ENCODE measurements at regions not wholly inside any gene's neighbourhood (a gene's known extent, or its start where the extent isn't known, plus 50 kb on each side); places are given as distances from the start of the nearest gene placed in this dataset.

- Histone ChIP-seq H2AFZ (no peak overlapping the region), H3K79me2 (replicated peaks; ENCODE audit: insufficient read depth) (no peaks in the 10 kb centered on the region), H3K9me2 (ENCODE audit: insufficient read depth) (no peaks in the 10 kb centered on the region), H3K27ac (ENCODE audit: low read depth) (no peak overlapping the region), H3K4me1 (ENCODE audit: insufficient read depth) (peaks cover 7% of the 10 kb centered on the region; the same call in 1 of the 2 replicates), H4K20me1 (replicated peaks; ENCODE audit: insufficient read depth) (no peaks in the 10 kb centered on the region), H3K36me3 (ENCODE audit: insufficient read depth) (no peaks in the 10 kb centered on the region), H3K27me3 (ENCODE audit: insufficient read depth) (no peaks in the 10 kb centered on the region), H3K4me2 (no peak overlapping the region), H3K4me3 (no peak overlapping the region), H3F3A (replicated peaks; ENCODE audit: low read depth) (no peaks in the 10 kb centered on the region)
- Mint-ChIP-seq H3K4me1 (peaks cover 13% of the 10 kb centered on the region), H3K9me3 (no peaks in the 10 kb centered on the region), H3K36me3 (ENCODE audit: low read depth) (no peaks in the 10 kb centered on the region; the same call in 2 of the 3 replicates), H3K4me3 (no peak overlapping the region), H3K27me3 (ENCODE audit: insufficient read depth, low read depth, poor library complexity) (peaks cover 12% of the 10 kb centered on the region), H3K27ac (no peak overlapping the region)
- no peak for DNase-seq (ENCODE audit: low spot score)
- ATAC-seq = no peak
- TF ChIP-seq STAT1 (IDR thresholded peaks at IDR 0.05; ENCODE audit: unreplicated experiment) (no peak), ZNF331 (CRISPR knock-in tag; IDR thresholded peaks at IDR 0.05; ENCODE audit: low read depth) (no peak), POLR2AphosphoS5 (IDR thresholded peaks at IDR 0.05; ENCODE audit: low read depth) (no peak), ZNF114 (CRISPR knock-in tag; IDR thresholded peaks at IDR 0.05) (no peak), NANOG (IDR thresholded peaks at IDR 0.05; ENCODE audit: borderline replicate concordance) (no peak), EZH2 (IDR thresholded peaks at IDR 0.05; ENCODE audit: low read depth, unreplicated experiment) (no peak), CREB1 (CRISPR knock-in tag; IDR thresholded peaks at IDR 0.05; ENCODE audit: low read depth) (no peak), JUNB (IDR thresholded peaks at IDR 0.05; ENCODE audit: unreplicated experiment) (no peak), EZH2phosphoT487 (IDR thresholded peaks at IDR 0.05; ENCODE audit: unreplicated experiment) (no peak), ETS1 (IDR thresholded peaks at IDR 0.05) (no peak), ZNF462 (CRISPR knock-in tag; IDR thresholded peaks at IDR 0.05) (no peak), REST (IDR thresholded peaks at IDR 0.05; ENCODE audit: unreplicated experiment) (no peak)
- TF ChIP-seq, protein P1, sequence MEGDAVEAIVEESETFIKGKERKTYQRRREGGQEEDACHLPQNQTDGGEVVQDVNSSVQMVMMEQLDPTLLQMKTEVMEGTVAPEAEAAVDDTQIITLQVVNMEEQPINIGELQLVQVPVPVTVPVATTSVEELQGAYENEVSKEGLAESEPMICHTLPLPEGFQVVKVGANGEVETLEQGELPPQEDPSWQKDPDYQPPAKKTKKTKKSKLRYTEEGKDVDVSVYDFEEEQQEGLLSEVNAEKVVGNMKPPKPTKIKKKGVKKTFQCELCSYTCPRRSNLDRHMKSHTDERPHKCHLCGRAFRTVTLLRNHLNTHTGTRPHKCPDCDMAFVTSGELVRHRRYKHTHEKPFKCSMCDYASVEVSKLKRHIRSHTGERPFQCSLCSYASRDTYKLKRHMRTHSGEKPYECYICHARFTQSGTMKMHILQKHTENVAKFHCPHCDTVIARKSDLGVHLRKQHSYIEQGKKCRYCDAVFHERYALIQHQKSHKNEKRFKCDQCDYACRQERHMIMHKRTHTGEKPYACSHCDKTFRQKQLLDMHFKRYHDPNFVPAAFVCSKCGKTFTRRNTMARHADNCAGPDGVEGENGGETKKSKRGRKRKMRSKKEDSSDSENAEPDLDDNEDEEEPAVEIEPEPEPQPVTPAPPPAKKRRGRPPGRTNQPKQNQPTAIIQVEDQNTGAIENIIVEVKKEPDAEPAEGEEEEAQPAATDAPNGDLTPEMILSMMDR (conservative IDR thresholded peaks at IDR 0.05; ENCODE audit: low read depth in 2 of 2) = no peak
These were observed 185.9 kb upstream of the HAAO start for GRCh38 chr2:42978175-42978886.

Data from GM23338 (cell line).